Vagina (tissue), 2 donors: ENCODE measurements at regions not wholly inside any gene's neighbourhood (a gene's known extent, or its start where the extent isn't known, plus 50 kb on each side); places are given as distances from the start of the nearest gene placed in this dataset.

Experiments
- DNase-seq, 2 donors: peaks; one replicate each; pipeline ENCODE4 v3.0.0-alpha.2; 2017; ENCODE audit errors: extremely low spot score in 2 of 2
- H3K27ac ChIP-seq: fragments of 200-600 bp; sonication (generic); one replicate; pipeline ENCODE4 v1.5.1; 2019
- H3K27me3 ChIP-seq: fragments of 200-600 bp; sonication (generic); one replicate; pipeline ENCODE4 v1.5.1; 2019
- H3K36me3 ChIP-seq, 2 donors: fragments of 200-600 bp; sonication (generic); one replicate each; pipeline ENCODE4 v1.5.1; 2017 to 2019
- H3K4me1 ChIP-seq: fragments of 200-600 bp; sonication (generic); one replicate; pipeline ENCODE4 v1.5.1; 2019
- H3K4me3 ChIP-seq, 2 donors: fragments of 200-600 bp; sonication (generic); 1 replicate in 1 of 2; 2 replicates in 1 of 2; pipeline ENCODE4 v1.5.1; 2016 to 2019
- H3K9me3 ChIP-seq: fragments of 200-600 bp; sonication (generic); one replicate; pipeline ENCODE4 v1.5.1; 2019
- POLR2A ChIP-seq, 2 donors: fragments of 450-650 bp; IDR thresholded peaks; one replicate each; pipeline ENCODE4 v1.6.1; 2017; ENCODE audit warnings: antibody characterized with exemption in 2 of 2, mild to moderate bottlenecking in 2 of 2, moderate library complexity in 2 of 2
- POLR2AphosphoS5 ChIP-seq, 2 donors: sonication (generic); formaldehyde crosslinking; IDR thresholded peaks; one replicate each; pipeline ENCODE4 v1.9.0; 2017; ENCODE audit warnings: antibody characterized with exemption in 2 of 2, mild to moderate bottlenecking in 2 of 2, low read depth in 1 of 2; ENCODE audit not compliant: insufficient read depth in 1 of 2
- intact Hi-C: fragments of 100-400 bp; cut with DNase I; formaldehyde crosslinking; loops from one replicate; pipeline ENCODE4 v1.15.1; 2023
- TF ChIP-seq, protein P1 (sequence below), 3 experiments: fragments of 450-650 bp in 2 of 3; fragments of 200-600 bp in 1 of 3; sonication (generic) in 1 of 3; IDR thresholded peaks; one replicate each; pipeline ENCODE4 v1.5.1; 2017 to 2019; ENCODE audit warnings: antibody characterized with exemption in 3 of 3, mild to moderate bottlenecking in 2 of 3, moderate library complexity in 2 of 3

- intact Hi-C loops = no loop called here
- Histone ChIP-seq H3K27me3 (no peaks in the 10 kb centered on the region), H3K4me1 (no peaks in the 10 kb centered on the region), H3K36me3 (no peaks in the 10 kb centered on the region), H3K4me3 (no peak overlapping the region), H3K9me3 (no peaks in the 10 kb centered on the region), H3K27ac (no peak overlapping the region)
- no peak for TF ChIP-seq POLR2A (IDR thresholded peaks at IDR 0.05)
- no peak for TF ChIP-seq POLR2AphosphoS5 (IDR thresholded peaks at IDR 0.05; ENCODE audit: insufficient read depth in 1 of 2, low read depth in 1 of 2)
- TF ChIP-seq, protein P1, sequence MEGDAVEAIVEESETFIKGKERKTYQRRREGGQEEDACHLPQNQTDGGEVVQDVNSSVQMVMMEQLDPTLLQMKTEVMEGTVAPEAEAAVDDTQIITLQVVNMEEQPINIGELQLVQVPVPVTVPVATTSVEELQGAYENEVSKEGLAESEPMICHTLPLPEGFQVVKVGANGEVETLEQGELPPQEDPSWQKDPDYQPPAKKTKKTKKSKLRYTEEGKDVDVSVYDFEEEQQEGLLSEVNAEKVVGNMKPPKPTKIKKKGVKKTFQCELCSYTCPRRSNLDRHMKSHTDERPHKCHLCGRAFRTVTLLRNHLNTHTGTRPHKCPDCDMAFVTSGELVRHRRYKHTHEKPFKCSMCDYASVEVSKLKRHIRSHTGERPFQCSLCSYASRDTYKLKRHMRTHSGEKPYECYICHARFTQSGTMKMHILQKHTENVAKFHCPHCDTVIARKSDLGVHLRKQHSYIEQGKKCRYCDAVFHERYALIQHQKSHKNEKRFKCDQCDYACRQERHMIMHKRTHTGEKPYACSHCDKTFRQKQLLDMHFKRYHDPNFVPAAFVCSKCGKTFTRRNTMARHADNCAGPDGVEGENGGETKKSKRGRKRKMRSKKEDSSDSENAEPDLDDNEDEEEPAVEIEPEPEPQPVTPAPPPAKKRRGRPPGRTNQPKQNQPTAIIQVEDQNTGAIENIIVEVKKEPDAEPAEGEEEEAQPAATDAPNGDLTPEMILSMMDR (IDR thresholded peaks at IDR 0.05) = no peak
- DNase-seq = no peak
Observed at GRCh38 chr5:155285706-155286105, 272.2 kb downstream of the KIF4B start.

- no peak overlapping the region for H3K27ac ChIP-seq
- H3K4me3 ChIP-seq = no peak overlapping the region
- intact Hi-C loops = no loop called here
- no peak for DNase-seq
- H3K9me3 ChIP-seq = no peaks in the 10 kb centered on the region
- TF ChIP-seq POLR2A (IDR thresholded peaks at IDR 0.05) (no peak), POLR2AphosphoS5 (IDR thresholded peaks at IDR 0.05; ENCODE audit: insufficient read depth in 1 of 2, low read depth in 1 of 2) (no peak)
- TF ChIP-seq, protein P1 (IDR thresholded peaks at IDR 0.05) = no peak
- no peaks in the 10 kb centered on the region for H3K36me3 ChIP-seq
- H3K4me1 ChIP-seq = no peaks in the 10 kb centered on the region
- no peaks in the 10 kb centered on the region for H3K27me3 ChIP-seq
Observed at GRCh38 chr5:155290937-155291336, 277.4 kb downstream of the KIF4B start.

DNA sequence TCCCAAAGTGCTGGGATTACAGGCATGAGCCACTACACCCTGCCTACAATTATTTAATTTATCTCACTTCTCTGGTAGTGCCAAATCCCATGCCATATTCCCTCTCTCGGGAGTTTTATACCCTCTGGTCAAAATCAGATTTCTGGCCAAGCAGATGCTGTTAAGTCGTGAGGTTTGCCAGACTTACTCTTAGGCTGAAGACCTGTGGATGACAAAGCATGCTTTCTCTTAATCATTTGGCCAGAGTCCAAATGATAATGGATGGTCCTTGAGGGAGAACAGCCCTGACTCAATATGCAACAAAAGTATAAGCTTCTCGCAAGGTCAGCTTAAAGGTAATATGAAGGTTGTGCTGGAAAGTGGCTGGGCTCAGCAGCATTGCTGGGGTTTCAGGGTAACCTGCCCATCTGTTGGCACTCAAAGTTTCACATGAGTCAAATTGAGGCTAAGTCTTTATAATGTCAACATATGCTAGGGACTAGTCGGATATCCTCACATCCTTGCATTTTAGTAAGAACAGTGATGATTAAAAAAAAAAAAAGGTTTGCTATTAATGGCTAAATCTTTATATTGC, 280.1 kb downstream of the KIF4B start:
- no peak overlapping the region for H3K27ac ChIP-seq
- intact Hi-C loops = no loop called here
- no peaks in the 10 kb centered on the region for H3K27me3 ChIP-seq
- H3K4me3 ChIP-seq = no peak overlapping the region
- no peaks in the 10 kb centered on the region for H3K9me3 ChIP-seq
- no peak for DNase-seq
- no peaks in the 10 kb centered on the region for H3K4me1 ChIP-seq
- TF ChIP-seq POLR2AphosphoS5 (IDR thresholded peaks at IDR 0.05; ENCODE audit: insufficient read depth in 1 of 2, low read depth in 1 of 2) (no peak), POLR2A (IDR thresholded peaks at IDR 0.05) (no peak)
- TF ChIP-seq, protein P1 (IDR thresholded peaks at IDR 0.05) = no peak
- no peaks in the 10 kb centered on the region for H3K36me3 ChIP-seq

DNA sequence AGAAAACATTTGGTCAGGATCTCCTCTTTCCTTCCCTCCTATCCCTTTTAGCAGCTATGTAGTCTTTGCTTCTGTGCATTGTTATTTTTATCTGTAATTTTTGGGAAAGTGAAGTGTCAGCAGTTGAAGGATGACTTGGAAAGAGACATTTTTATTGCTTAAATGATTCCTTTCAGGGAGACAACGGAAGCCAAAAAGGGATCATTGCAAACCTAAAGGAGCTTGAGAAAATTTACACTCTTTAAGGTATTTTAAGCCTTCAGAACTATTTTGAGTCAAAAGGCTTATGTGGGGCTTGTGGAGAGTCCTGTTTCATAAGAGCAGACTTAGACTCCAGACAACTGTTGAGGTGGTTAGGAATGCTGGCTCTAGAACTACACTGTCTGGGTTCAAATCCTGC, 281.6 kb downstream of the KIF4B start:
- TF ChIP-seq POLR2AphosphoS5 (IDR thresholded peaks at IDR 0.05; ENCODE audit: insufficient read depth in 1 of 2, low read depth in 1 of 2) (no peak), POLR2A (IDR thresholded peaks at IDR 0.05) (no peak)
- TF ChIP-seq, protein P1 (IDR thresholded peaks at IDR 0.05) = no peak
- Histone ChIP-seq H3K4me1 (no peaks in the 10 kb centered on the region), H3K36me3 (no peaks in the 10 kb centered on the region), H3K9me3 (no peaks in the 10 kb centered on the region), H3K27ac (no peak overlapping the region), H3K4me3 (no peak overlapping the region), H3K27me3 (no peaks in the 10 kb centered on the region)
- DNase-seq = no peak
- intact Hi-C loops = no loop called here

- no peaks in the 10 kb centered on the region for H3K27me3 ChIP-seq
- H3K9me3 ChIP-seq = no peaks in the 10 kb centered on the region
- no peaks in the 10 kb centered on the region for H3K4me1 ChIP-seq
- no peak for TF ChIP-seq POLR2A (IDR thresholded peaks at IDR 0.05)
- TF ChIP-seq, protein P1 (IDR thresholded peaks at IDR 0.05) = no peak
- no peak for TF ChIP-seq POLR2AphosphoS5 (IDR thresholded peaks at IDR 0.05; ENCODE audit: insufficient read depth in 1 of 2, low read depth in 1 of 2)
- intact Hi-C loops = no loop called here
- H3K27ac ChIP-seq = no peak overlapping the region
- no peaks in the 10 kb centered on the region for H3K36me3 ChIP-seq
- no peak for DNase-seq
- no peak overlapping the region for H3K4me3 ChIP-seq
Observed at GRCh38 chr5:155299386-155300005, 285.9 kb downstream of the KIF4B start.
